C4-2B (cell line): ENCODE measurements at regions not wholly inside any gene's neighbourhood (a gene's known extent, or its start where the extent isn't known, plus 50 kb on each side); places are given as distances from the start of the nearest gene placed in this dataset.

Experiments
- CTCF ChIP-seq: fragments of 450-650 bp; conservative IDR thresholded peaks from 2 replicates; pipeline ENCODE4 v1.5.1; 2017; ENCODE audit warnings: mild to moderate bottlenecking
- ZFX ChIP-seq: fragments of 450-650 bp; IDR thresholded peaks from 2 replicates; pipeline ENCODE4 v1.6.1; 2017

- TF ChIP-seq CTCF (no peak), ZFX (no peak)
Observed at GRCh38 chr17:73800893-73801292, 156.6 kb upstream of the SDK2 start.
